UCSD-AML1 (cell line): ENCODE measurements at regions not wholly inside any gene's neighbourhood (a gene's known extent, or its start where the extent isn't known, plus 50 kb on each side); places are given as distances from the start of the nearest gene placed in this dataset.
"Not testable (repeated sequence)": the region's sequence is repeated elsewhere in the genome, so short reads cannot be mapped to it uniquely, and the experiment has no call there.

Experiments used
- DNase-seq: peaks from one replicate; lab custom pipeline; 2025; ENCODE audit not compliant: unreplicated experiment; lab: John Stamatoyannopoulos, UW

DNA sequence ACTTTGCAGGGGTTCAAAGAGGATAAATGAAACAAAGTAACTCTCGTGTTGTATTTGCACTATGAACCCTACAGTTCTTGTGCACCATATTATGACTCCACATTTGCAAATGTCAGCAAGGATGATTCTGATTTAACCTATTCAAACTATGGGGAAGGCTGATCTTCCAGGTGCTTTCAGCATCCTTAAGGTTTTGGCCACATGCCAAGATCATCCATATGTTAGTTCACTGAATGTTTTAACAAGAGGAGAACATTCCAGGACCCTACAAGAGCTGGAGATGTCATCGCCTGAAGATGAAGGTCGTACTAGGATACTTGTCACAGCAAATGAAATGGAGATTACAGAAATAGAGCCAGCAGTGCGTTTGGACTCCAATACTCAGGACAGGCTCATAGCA, 114.2 kb downstream of the DHRS2 start:
- DNase-seq: no peak

DNA sequence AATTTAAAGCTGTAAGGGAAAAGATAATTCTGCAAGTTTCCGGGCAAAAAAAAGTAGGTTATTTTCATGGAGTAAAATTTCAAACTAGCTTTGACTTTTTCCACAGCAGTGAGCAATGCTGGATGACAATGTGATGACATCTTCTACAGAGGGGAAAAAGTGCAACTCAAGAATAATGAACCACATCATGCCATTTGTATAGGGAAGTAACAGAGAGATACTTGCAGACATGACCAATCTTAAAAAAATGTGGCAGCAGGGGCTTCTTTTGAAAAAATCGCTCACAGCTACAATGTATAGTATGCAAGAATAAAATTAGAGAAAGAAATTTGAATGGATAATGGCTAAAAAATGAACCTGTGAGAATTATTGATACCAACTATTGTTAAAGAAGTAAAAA, 115.5 kb downstream of the DHRS2 start:
- no peak for DNase-seq

DNA sequence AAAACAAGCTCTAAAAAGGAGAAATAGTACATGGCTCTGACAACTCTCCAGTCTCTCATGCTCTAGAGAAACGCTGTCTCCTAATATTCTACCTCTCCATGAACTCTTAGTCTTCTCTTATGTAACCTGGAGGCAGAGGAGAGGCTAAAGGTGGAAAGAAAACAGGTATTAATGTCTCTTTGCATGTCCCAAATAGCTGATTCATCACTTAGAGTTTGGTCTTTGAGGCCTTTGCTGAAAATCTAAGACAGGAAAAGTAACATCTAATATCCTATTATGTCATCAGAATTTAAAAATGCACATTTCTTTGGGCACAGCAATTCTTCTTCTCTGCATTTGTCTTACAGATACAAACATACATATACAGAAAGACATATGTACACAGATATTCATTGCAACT, 127.2 kb downstream of the DHRS2 start:
- DNase-seq: no peak

DNA sequence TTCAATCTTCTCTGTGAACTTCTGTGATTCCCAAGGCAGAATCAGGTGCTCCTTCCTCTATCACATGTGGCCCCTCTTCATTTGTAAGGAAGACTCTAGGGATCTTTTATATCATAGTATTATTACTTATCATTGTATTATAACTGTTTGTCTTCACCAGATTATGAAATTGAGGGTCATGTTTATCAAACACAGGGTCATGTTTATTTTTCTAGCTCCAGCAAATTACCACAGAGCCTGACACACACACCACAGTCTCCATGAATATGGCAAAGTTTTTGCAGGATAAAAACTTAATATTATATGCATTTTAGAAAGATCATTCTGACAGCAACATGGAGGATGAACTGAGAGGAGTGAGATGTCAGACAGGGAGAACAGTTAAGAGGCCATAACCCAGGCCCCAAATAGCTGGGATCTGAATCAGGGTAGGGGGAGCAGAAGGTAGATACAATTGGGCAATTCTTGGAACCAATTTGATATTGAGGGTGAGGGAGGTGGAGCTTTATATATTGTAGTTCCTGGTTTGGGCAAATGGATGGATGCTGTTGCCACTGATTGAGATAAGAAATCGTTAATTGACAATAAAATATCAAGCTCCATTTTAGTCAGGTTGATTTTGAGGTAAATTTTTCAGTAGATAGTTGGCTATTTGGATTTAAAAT, 130.7 kb downstream of the DHRS2 start:
- DNase-seq: no peak

DNA sequence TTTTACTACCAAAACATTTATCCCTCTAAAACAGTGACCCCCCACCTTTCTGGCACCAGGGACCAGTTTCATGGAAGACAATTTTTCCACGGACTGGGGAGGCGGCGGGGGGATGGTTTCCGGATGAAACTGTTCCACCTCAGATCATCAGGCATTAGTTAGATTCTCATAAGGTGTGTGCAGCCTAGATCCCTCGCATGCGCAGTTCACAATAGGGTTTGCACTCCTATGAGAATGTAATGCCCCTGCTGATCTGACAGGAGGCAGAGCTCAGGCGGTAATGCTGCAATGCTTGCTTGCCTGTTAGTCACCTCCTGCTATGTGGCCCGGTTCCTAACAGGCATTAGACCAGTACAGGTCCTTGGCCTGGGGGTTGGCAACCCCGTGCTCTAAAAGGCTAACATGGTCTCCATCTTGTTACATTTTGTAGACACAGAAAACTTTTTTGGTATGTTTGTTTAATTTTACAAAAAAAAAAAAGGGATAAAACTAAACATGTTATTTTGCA, 133.1 kb downstream of the DHRS2 start:
- DNase-seq: not testable (repeated sequence)

DNA sequence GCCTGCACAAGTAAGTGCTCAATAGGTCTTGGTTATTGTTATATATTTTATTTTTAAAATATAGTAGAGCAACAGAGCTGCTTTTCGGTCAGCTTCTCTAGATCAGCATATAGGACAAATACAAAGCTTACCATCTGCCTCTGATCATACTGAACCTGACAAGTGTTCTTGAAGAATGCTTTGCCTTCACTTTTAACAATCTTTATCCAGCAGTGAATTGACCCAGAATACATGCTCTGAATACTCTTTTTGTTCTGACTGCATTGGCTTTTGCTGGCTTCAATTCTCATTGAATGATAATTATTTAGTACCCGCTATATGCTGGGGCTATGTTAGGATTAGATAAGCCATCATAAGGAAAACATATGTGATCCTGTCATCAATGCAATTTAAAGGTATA, 137.8 kb downstream of the DHRS2 start:
- no peak for DNase-seq

DNA sequence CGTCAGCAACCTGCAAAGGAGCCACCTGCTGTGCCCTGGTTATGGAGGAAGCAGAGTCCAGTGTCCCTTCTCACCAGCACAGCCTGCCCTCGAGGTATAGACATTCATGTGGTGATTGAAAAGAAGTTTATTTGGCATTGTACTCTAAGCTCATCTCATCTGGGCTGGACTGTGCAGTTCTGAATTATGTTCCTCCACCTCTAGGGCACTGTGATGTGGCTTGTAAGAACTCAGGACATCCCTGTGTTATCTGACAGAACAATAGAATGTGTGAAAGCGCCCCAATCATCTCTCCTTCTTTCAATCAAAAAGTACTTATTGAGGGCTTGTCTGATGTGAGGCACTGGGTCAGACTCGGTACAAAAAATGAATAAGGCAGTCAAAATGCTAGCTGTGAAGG, 140.1 kb downstream of the DHRS2 start:
- no peak for DNase-seq

DNA sequence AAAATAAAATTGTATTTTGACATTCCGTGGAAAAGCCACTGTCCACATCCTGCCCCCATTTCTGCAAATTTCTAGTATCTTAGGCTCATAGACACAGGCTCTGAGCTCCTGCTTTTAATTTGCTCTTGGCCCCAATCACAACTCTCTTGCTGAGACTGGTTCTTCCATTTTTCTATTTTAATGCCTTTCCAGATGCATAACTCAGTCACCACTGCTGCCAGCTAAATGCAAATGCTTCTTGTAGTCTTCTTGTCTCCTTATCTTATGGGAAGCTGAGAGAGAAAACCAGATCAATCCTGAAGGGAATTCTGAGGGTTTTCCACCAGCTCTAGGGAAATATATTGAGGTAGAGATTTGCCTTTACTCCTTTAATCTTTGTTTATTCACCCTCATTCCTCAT, 149.0 kb downstream of the DHRS2 start:
- DNase-seq: no peak

DNA sequence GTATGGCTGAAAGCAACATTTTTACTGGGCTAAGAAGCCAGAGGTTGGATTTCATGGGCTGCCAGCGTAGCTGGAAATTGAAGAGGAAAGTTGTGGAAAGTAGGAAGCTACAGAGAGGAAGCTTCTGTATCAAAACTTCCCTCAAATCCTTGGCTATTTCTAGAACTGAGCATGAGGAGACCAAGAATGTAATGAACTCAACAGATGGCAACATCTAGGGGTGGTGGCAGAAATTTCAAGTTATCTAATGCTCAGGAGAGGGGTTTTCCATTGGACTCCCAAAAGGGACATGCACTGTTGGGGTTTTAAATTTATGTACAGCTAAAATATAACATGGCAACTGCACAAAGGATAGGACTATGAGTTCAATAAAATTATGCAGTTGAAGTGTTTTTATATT, 151.3 kb downstream of the DHRS2 start:
- no peak for DNase-seq

DNA sequence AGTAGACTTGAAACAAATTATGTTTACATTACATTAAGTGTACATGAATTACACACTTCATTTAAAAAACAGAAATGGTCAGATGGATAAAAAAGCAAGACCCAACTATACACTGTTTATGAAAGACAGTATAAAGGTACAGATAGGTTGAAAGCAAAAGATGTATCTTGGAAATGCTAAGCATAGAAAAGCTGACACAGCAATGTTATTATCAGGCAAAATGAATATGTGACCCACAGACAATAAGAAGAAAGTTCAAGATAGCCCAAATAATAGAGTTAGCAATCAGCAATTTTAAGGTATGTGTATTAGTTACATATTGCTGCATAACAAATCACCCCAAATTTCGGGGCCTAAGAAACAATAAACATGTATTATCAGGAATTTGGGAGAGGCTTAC, 153.5 kb downstream of the DHRS2 start:
- no peak for DNase-seq

DNA sequence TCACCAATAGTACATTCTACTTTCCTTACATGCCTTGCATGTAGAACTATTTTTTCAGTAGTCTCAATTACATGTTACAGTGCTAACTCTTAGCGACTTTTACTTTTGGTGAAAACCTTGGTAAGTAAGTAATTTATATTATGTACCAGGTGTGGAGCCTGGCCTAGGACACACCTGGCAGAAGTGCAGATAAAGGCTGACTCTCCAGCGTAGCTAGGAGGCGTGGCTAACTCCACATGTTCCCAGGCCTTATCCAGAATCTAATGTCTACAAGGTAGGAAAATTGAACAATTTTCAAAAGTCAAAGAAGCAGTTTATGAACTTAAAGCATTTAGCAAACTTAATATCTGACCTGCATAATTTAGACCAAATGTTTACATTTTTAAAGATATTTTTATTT, 157.4 kb downstream of the DHRS2 start:
- no peak for DNase-seq

DNA sequence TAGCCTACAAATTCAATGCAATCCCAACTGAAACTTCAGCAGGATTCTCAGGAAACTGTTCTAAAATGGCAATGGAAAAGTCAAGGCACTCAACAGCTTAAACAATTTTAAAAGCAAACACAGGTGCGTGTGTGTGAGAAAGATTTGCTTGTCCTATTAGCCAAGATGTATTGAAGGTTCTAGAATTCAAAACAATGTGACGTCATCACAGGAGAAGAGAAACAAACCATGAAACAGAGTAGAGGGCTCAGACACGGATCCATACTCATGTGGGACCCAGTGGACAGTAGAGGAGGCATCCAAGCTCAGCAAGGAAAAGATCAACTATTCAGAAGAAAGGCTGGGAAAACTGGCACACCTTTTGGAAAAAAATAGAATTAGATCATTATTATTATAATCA, 152.8 kb upstream of the DHRS4 start:
- no peak for DNase-seq

DNA sequence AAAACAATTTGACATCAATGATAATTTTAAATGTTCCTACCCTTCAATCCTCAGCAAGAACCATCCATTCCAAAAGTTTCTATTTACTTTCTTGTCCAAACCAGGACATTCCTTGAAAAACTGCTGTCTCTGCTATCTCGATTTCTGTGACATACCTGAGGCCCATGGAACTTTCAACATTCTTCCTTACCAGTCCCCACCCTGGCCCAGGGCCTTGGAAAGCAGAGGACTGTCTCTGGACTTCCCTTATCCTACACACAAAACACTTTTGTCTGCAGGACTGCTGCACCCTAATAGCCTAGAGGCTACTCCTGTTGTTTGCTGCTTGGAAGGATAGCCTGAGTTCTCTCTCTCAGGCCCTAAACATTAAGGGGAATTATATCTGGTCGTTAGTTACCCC, 151.8 kb upstream of the DHRS4 start:
- no peak for DNase-seq

DNA sequence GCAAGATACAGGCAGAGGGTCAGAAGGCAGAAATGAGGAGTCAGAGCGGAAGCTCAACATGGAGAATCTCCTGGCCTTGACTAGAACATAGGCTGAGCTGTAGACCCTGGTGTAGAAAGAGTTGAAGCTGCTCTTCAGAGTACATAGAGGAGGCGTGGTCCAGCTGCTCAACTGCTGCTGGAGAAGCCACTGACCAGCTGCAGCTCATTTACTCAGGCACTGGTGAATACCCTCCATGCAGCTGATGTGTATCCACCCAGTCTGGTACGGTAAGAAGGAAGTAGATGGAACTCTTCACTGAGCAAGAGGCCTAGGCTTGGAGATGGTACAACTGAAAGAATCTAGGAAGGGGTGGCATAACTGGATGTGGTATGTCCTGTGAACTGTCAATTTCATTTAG, 148.8 kb upstream of the DHRS4 start:
- no peak for DNase-seq

DNA sequence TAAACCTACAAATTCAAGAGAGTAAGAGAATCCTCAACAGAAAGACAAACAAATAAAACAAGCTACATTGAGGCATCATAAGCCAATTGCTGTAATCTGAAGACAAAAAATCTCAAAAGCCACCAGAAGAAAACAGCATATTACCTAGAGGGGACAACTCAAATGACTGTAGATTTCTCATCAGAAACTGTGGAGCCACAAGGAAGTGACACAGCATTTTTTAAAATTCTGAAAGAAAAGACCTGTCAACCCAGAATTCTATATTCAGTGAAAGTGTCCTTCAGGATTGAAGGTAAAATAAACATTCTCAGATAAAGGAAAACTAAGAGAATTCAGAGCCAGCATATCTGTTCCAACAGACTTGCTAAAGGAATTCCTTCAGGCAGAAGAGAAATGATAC, 147.8 kb upstream of the DHRS4 start:
- DNase-seq: no peak

DNA sequence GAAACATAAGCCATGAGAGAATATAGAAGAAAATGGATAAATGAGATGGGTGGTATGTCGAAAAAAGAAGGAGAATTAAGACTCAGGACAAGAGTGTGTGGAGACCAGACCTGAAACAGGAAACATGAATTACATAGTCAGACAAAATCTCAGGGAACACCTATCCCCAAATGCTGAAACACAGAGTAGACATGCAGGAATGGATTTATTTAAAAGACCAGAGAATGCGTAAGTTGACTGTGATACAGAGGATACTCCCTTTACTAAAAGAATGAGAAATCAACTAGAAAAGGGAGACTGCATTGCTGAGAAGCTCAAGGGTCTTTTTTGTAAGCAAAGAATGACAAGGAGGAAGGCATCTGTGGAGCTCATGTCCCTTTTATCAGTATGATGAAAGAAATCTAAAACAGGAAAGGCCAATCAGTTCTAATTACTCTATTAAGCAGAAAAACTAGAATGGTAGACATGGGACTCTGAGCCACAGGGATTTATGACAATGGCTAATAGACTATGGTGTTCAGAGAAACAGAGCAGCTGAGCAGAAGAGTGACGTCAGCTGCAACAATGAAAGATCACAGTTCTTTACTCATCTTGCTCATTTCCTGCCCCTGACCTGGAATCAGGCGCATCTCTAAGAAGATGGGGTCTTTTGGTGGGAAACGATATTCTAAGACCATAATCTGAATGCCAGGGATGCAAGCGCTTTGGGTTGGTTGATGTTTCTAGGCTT, 138.9 kb upstream of the DHRS4 start:
- no peak for DNase-seq

DNA sequence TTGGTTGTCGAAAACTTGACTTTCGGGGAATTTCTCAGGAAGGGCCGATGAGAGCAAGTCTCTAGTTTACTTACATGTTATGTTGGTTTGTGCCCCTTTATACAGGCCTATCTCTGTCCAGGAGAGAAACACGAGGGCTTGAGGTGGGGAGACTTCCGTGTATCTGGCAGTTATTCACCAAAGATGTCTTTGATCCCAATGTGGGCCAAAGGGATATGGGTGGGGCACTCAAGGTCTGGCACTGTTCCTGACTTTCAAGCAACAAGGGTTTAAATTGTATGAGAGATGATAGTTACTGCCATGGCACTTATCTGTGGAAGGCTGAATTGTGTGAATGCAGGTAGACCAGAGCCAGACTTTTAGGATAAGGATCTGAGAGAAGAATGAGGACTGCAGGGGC, 137.2 kb upstream of the DHRS4 start:
- no peak for DNase-seq

DNA sequence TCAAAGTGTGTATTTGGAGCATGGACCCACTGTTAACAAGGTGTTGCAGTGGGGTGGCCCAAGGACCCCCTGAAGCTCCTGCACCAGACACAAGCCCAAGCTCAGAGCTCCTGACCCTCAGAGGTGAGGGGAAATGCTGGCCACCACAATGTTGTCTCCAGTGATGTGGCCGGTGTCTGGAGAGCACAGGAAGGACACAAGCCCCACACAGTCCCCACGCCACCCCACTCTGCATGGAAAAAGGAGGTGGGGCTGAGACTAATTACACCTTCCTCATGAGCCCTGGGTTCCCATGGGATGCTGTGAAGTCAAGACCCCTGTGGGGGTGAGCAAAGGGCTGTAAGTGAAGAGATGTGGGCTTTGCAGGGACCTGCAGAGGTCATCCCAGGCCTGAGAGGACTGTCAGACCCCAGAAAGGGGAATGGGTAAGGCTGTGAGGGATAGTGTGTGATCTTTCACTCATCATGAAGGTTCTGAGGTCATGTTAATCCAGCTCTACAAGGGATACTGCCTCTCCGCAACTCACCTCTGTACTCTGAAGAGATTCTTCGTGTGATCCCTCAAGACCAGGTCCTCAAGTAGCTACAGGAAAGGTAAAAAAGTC, 136.3 kb upstream of the DHRS4 start:
- DNase-seq: no peak

DNA sequence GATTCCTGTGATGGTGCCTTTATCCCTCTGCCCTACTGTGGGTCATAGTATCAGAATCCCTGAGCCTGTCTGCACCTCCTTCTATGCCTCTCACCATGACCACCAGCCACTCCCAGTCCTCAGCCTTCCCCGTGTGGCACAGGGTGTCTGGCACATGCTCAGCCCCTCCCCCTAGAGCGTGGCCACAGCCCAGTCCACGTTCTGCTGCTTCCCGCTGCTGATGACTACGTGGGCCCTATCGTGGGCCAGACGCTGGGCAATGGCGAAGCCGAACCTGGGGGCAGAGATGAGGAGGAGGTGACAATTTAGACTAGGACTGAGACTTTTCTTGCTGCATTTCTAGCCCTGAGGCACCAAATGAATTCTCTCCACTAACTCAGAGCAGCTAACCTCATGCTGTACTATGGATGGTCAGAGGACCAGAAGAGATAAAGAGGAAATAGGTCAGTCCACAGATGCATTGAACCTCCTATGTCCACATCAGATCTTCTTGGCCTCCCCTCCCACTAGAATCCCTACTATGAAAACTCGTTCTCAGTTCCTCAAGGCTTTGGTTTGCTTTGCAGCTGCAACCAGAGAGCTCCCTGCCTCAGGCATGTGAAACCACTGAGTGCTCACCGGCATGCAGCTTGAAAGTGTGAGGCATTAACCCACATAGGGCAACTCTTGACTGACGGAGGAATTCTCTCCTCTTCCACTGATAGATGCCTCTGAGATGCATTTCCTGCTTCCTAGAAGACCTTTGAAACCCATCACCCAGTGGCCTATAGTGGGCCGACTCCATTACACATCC, 126.3 kb upstream of the DHRS4 start:
- DNase-seq: no peak

DNA sequence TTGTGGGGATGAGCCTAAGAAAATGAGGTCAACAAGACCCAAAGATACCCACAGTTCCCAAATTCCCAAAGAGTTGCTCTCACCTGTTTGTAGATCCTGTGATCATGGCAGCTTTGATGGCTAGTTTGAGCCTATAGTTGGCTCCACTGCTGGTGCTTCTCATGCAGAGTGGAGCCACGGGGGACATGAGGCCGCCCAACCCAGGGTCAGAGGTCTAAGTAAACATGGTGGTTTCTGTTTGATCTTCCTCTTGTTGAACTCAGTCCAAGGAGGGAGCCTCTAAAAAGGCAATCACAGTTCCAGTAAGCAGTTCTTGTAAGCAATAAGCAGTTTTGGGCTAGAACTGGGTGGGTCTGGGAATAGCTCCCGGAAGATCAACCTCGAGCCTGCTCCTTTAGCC, 125.6 kb upstream of the DHRS4 start:
- no peak for DNase-seq

DNA sequence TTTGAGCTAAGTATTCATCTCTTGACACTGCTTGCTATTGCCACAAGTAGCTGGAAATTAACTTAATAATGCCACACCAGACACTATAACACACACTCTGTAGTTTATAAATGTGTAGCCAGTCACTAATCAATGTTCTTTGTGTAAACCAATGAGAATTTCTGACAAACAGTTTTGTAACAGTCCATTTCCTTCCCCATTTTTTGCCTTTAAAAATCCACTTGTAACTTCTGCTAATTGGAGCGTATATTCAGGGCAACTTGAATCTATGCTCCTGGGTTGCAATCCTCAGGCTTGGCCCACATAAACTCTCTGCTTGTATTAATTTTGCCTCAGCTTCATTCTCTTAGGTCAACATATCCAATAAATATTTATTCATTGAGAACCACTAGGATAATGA, 125.0 kb upstream of the DHRS4 start:
- DNase-seq: no peak
